K562 (cell line): ENCODE measurements at regions not wholly inside any gene's neighbourhood (a gene's known extent, or its start where the extent isn't known, plus 50 kb on each side); places are given as distances from the start of the nearest gene placed in this dataset.

ENCODE experiments used
- ATAC-seq: fragments of 200-7000 bp; cut with Tn5 transposase; 3 replicates; pipeline ENCODE4 v1.9.1; 2020; ENCODE audit warnings: moderate library complexity
- BruUV-seq: library from RNA; stranded (reverse); fragments of 400-500 nt; replicated peaks from 2 replicates; lab custom pipeline; 2021; lab: Mats Ljungman, UMichigan
- CTCF ChIA-PET: fragments of 300-600 bp; formaldehyde crosslinking; extraction: SDS; loops from one replicate; lab custom pipeline; 2021; ENCODE audit warnings: low intra/inter-chr PET ratio; lab: Yijun Ruan, JAX
- POLR2A ChIA-PET: fragments of 300-600, 350-650 bp; sonication (Branson Sonifier 250); formaldehyde crosslinking; extraction: SDS; loops from one replicate; lab custom pipeline; 2021; ENCODE audit warnings: antibody characterized with exemption, inconsistent platforms; lab: Yijun Ruan, JAX
- DNase-seq, 4 experiments: peaks; one replicate each; pipeline versions ENCODE4 v3.0.0 to v3.0.0-alpha.2; 2011 to 2018; ENCODE audit warnings: low spot score in 3 of 4, mixed read lengths in 3 of 4; ENCODE audit errors: extremely low read depth in 1 of 4
- FAIRE-seq: peaks from 2 replicates; lab custom pipeline; 2011; peaks lifted over from hg19 to GRCh38; lab: Jason Lieb, UNC
- H2AFZ ChIP-seq: 2 replicates; pipeline ENCODE4 v1.6.0; 2011; ENCODE audit warnings: low read depth, low read length, control low read depth, inconsistent platforms
- H3K27ac ChIP-seq: fragments of 200-600 bp; 3 replicates; pipeline ENCODE4 v1.8.0; 2011; ENCODE audit warnings: low read depth, mild to moderate bottlenecking, control low read depth, inconsistent platforms, low read length, moderate library complexity, mixed read lengths; ENCODE audit errors: extremely low read depth
- H3K27me3 ChIP-seq, 2 experiments: fragments of 300-600 bp in 1 of 2; 2 replicates in 1 of 2; 3 replicates in 1 of 2; pipeline versions ENCODE4 v1.6.0 to v1.8.0; 2011; ENCODE audit warnings: inconsistent platforms in 2 of 2, low read length in 2 of 2, mild to moderate bottlenecking in 1 of 2, mixed read lengths in 1 of 2, moderate library complexity in 1 of 2; ENCODE audit not compliant: control insufficient read depth in 2 of 2, insufficient read depth in 2 of 2
- H3K36me3 ChIP-seq: fragments of 300-600 bp; 3 replicates; pipeline ENCODE4 v1.8.0; 2011; ENCODE audit warnings: mild to moderate bottlenecking, low read length, inconsistent platforms; ENCODE audit not compliant: control insufficient read depth, insufficient read depth
- H3K4me1 ChIP-seq, 2 experiments: fragments of 200-600 bp in 1 of 2; replicated peaks in 1 of 2; 2 replicates in 1 of 2; 3 replicates in 1 of 2; pipeline versions ENCODE4 v1.5.1 to v1.8.0; 2011; ENCODE audit warnings: inconsistent platforms in 2 of 2, low read length in 2 of 2, mild to moderate bottlenecking in 1 of 2, mixed read lengths in 1 of 2, moderate library complexity in 1 of 2; ENCODE audit not compliant: control insufficient read depth in 2 of 2, insufficient read depth in 2 of 2
- H3K4me2 ChIP-seq: 2 replicates; pipeline ENCODE4 v1.6.1; 2011; ENCODE audit warnings: low read length, control low read depth, inconsistent platforms, mixed read lengths; ENCODE audit not compliant: insufficient read depth
- H3K4me3 ChIP-seq: fragments of 200-600 bp; sonication (generic), shearing (Covaris generic); 2 replicates; pipeline ENCODE4 v1.5.1; 2016; ENCODE audit warnings: control low read depth, inconsistent platforms
- H3K79me2 ChIP-seq: fragments of 200-600 bp; 3 replicates; pipeline ENCODE4 v1.8.0; 2011; ENCODE audit warnings: low read length, inconsistent platforms; ENCODE audit not compliant: control insufficient read depth, insufficient read depth
- H3K9ac ChIP-seq, 2 experiments: 2 replicates each; pipeline versions ENCODE4 v1.6.0 to v1.6.1; 2011; ENCODE audit warnings: low read depth in 2 of 2, low read length in 2 of 2, control low read depth in 1 of 2, inconsistent platforms in 1 of 2, mild to moderate bottlenecking in 1 of 2, mixed read lengths in 1 of 2; ENCODE audit not compliant: insufficient read depth in 1 of 2
- H3K9me1 ChIP-seq: one replicate; pipeline ENCODE4 v1.6.0; 2011; ENCODE audit warnings: inconsistent platforms, mild to moderate bottlenecking, low read length, moderate library complexity; ENCODE audit not compliant: control insufficient read depth, insufficient read depth
- H3K9me3 ChIP-seq: replicated peaks from 2 replicates; pipeline ENCODE4 v1.5.1; 2011; ENCODE audit warnings: low read depth, low read length, inconsistent platforms; ENCODE audit not compliant: control insufficient read depth, insufficient read depth
- H4K20me1 ChIP-seq: replicated peaks from 2 replicates; pipeline ENCODE4 v1.6.1; 2011; ENCODE audit warnings: low read length, inconsistent platforms, mixed read lengths; ENCODE audit not compliant: control insufficient read depth, insufficient read depth
- CREB5 ChIP-seq: fragments of 250-450 bp; sonication (Bioruptor Pico); IDR thresholded peaks from 2 replicates; pipeline ENCODE4 v1.5.0; 2020; ENCODE audit warnings: mild to moderate bottlenecking
- DEAF1 ChIP-seq: fragments of 450-650 bp; formaldehyde crosslinking; IDR thresholded peaks from 2 replicates; pipeline ENCODE4 v1.4.0; 2020; ENCODE audit warnings: mild to moderate bottlenecking, moderate library complexity
- DIDO1 ChIP-seq: fragments of 450-650 bp; IDR thresholded peaks from 2 replicates; pipeline ENCODE4 v1.6.1; 2016; ENCODE audit warnings: low read depth, missing biosample characterization, missing genetic modification characterization
- E2F5 ChIP-seq: sonication (generic); formaldehyde crosslinking; IDR thresholded peaks from 2 replicates; pipeline ENCODE4 v1.8.0; 2022; ENCODE audit warnings: mild to moderate bottlenecking, missing genetic modification reagents
- EWSR1 ChIP-seq: fragments of 450-650 bp; IDR thresholded peaks from 2 replicates; pipeline ENCODE4 v1.6.1; 2018; ENCODE audit warnings: borderline replicate concordance, mild to moderate bottlenecking, low read depth, moderate library complexity; ENCODE audit not compliant: partially characterized antibody
- HMG20A ChIP-seq: fragments of 450-650 bp; formaldehyde crosslinking; conservative IDR thresholded peaks from 2 replicates; pipeline ENCODE4 v1.4.0; 2020; ENCODE audit warnings: mild to moderate bottlenecking, mixed read lengths
- HNRNPH1 ChIP-seq: fragments of 200-400 bp; formaldehyde crosslinking; optimal IDR thresholded peaks from 2 replicates; pipeline ENCODE3; 2017; ENCODE audit warnings: low read depth, mild to moderate bottlenecking, low read length, moderate library complexity
- HSF4 ChIP-seq: fragments of 250-450 bp; sonication (Bioruptor Pico); IDR thresholded peaks from 2 replicates; pipeline ENCODE4 v2.1.2; 2022; ENCODE audit warnings: mild to moderate bottlenecking, moderate library complexity, borderline replicate concordance
- JUND ChIP-seq, 2 experiments: IDR thresholded peaks; 2 replicates in 1 of 2; 3 replicates in 1 of 2; pipeline ENCODE4 v1.6.1; 2011; ENCODE audit warnings: borderline replicate concordance in 2 of 2, low read depth in 2 of 2, low read length in 2 of 2, improper control_type of control experiment in 1 of 2, missing biosample characterization in 1 of 2, missing genetic modification characterization in 1 of 2, missing genetic modification reagents in 1 of 2
- KLF6 ChIP-seq: fragments of 250-450 bp; sonication (Bioruptor Pico); IDR thresholded peaks from 2 replicates; pipeline ENCODE4 v1.4.0; 2020; ENCODE audit warnings: mild to moderate bottlenecking, moderate library complexity, borderline replicate concordance
- MLLT1 ChIP-seq, 2 experiments: fragments of 450-650 bp; IDR thresholded peaks; 2 replicates each; pipeline ENCODE4 v1.6.1; 2016
- POLR2A ChIP-seq: fragments of 450-650 bp; conservative IDR thresholded peaks from 2 replicates; pipeline ENCODE4 v1.6.1; 2016
- RAD51 ChIP-seq: fragments of 450-650 bp; IDR thresholded peaks from 2 replicates; pipeline ENCODE4 v1.7.1; 2016; ENCODE audit warnings: low read depth, mild to moderate bottlenecking, borderline replicate concordance
- THAP12 ChIP-seq: fragments of 250-450 bp; sonication (Bioruptor Pico); IDR thresholded peaks from 2 replicates; pipeline ENCODE4 v1.9.0; 2021; ENCODE audit warnings: mild to moderate bottlenecking, inconsistent platforms
- ZNF274 ChIP-seq: IDR thresholded peaks from 2 replicates; pipeline ENCODE4 v1.6.1; 2011; ENCODE audit warnings: low read depth, mild to moderate bottlenecking, low read length, moderate library complexity, borderline replicate concordance
- in situ Hi-C: fragments of 300-500 bp; cut with MboI; formaldehyde crosslinking; loops from 4 replicates; pipeline ENCODE4 v1.15.0; 2018; ENCODE audit warnings: inconsistent platforms, mixed read lengths
- intact Hi-C: fragments of 100-400 bp; cut with micrococcal nuclease; formaldehyde crosslinking; loops from 2 replicates; pipeline ENCODE4 v1.14.2; 2022

- no peak overlapping the region for H3K4me3 ChIP-seq
- ChIA-PET POLR2A (interaction anchor here (0.6 kb wide), 1 partner anchor 260 kb away, joined by 3 read pairs; no protein-coding TSS in a partner anchor), CTCF (no interaction called here)
- no peaks in the 10 kb centered on the region for H4K20me1 ChIP-seq
- intact Hi-C loops = no loop called here
- H3K9me1 ChIP-seq = peaks cover 3% of the 10 kb centered on the region
- no peak overlapping the region for H3K27ac ChIP-seq
- peaks cover 3 to 20% of the 10 kb centered on the region in 2 experiments; a peak in 3 of 5 replicates for H3K27me3 ChIP-seq
- no peak overlapping the region for H2AFZ ChIP-seq
- no peak overlapping the region for H3K9ac ChIP-seq
- no peaks in the 10 kb centered on the region for H3K36me3 ChIP-seq
- in situ Hi-C loops = no loop called here
- FAIRE-seq = no peak
- H3K9me3 ChIP-seq = no peaks in the 10 kb centered on the region
- H3K79me2 ChIP-seq = no peaks in the 10 kb centered on the region
- no peak for DNase-seq
- no TSS peak for BruUV-seq
- no peak overlapping the region for H3K4me2 ChIP-seq
- no peak for ATAC-seq
- no peaks in the 10 kb centered on the region for H3K4me1 ChIP-seq
- TF ChIP-seq RAD51 (no peak), POLR2A (no peak), MLLT1 (IDR thresholded peaks at IDR 0.05) (no peak), HMG20A (no peak), ZNF274 (no peak), E2F5 (CRISPR knock-in tag) (no peak), DEAF1 (CRISPR knock-in tag) (no peak), EWSR1 (no peak), CREB5 (CRISPR knock-in tag) (no peak), HSF4 (CRISPR knock-in tag) (no peak), JUND (IDR thresholded peaks at IDR 0.05; ENCODE audit: borderline replicate concordance, low read depth, low read length) (no peak), JUND (tag; IDR thresholded peaks at IDR 0.05; ENCODE audit: borderline replicate concordance, low read depth, low read length) (no peak), THAP12 (CRISPR knock-in tag) (no peak), DIDO1 (tag) (no peak), KLF6 (CRISPR knock-in tag) (no peak), HNRNPH1 (no peak)
Observed at GRCh38 chr16:48442379-48442778, 57.2 kb upstream of the SIAH1 start.
